GM18861 (cell line): ENCODE measurements at regions not wholly inside any gene's neighbourhood (a gene's known extent, or its start where the extent isn't known, plus 50 kb on each side); places are given as distances from the start of the nearest gene placed in this dataset.
"Not testable (repeated sequence)": the region's sequence is repeated elsewhere in the genome, so short reads cannot be mapped to it uniquely, and the experiment has no call there.

Experiments
- ATAC-seq: cut with Tn5 transposase; IDR thresholded peaks from one replicate; pipeline ENCODE4 v1.9.1; 2021; ENCODE audit not compliant: unreplicated experiment

DNA sequence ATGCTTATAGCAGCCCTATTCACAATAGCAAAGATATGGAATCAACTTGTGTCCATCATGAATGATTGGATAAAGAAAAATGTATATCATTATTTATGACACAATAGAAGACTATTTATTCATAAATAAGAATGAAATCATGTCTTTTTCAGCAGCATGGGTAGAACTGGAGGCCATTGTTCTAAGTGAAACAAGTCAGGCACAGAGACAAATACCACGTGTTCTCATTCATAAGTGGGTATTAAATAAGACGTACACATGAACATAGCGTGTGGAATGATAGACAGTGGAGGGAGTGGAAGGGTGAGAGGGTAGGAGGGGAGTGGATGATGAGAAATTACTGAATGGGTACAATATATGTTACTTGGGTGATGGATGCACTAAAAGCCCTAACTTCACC, 762.4 kb downstream of the REEP3 start:
- no peak for ATAC-seq

DNA sequence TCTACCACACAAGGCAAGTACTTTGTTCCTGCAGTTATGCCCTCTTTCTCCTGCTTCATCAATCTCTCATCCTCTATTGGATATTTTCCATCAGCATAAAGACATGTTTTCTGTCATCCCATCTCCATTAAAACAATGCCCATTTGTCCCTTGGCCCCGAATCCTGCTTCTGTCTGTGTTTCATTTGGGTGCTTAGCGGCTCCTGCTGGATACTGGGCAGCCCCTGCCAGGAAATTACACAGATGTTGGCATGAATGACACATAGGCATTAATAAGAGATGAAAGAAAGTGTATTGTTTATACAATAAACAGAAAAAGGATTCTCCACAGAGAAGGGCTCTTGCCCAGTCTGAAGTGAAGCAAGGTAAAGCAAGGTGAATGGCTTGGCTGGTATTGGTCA, 765.3 kb downstream of the REEP3 start:
- no peak for ATAC-seq

DNA sequence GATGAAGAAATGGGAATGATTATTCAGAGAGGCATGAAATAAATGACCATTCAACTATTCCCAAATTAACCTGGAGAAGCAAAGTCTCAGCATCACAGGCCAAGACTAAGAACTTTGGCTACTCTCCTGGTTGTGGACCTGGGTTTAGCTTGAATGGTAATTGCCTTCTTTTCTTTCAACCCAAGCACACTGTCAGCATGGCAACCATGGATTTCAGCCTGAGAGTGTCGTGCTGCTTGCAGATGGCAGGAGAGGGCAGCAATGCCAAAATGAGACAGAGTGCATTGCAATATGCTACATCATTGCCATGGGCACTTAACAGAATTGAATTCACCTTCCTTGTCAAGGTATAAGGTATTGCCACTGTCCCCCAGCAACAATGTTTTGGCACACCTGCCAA, 767.2 kb downstream of the REEP3 start:
- no peak for ATAC-seq

GRCh38 chr10:64303566-64303965, 782.4 kb downstream of the REEP3 start:
- ATAC-seq, result no peak

GRCh38 chr10:64306729-64307327, 785.6 kb downstream of the REEP3 start:
- no peak for ATAC-seq

GRCh38 chr10:64312876-64313275, 791.7 kb downstream of the REEP3 start:
- no peak for ATAC-seq

GRCh38 chr10:64313967-64314366, 792.8 kb downstream of the REEP3 start:
- no peak for ATAC-seq

- no peak for ATAC-seq
Observed at GRCh38 chr10:64316416-64316815, 795.2 kb downstream of the REEP3 start.

- ATAC-seq, result no peak
Observed at GRCh38 chr10:64316833-64317232, 795.6 kb downstream of the REEP3 start.

- ATAC-seq, result no peak
Observed at GRCh38 chr10:64320448-64320847, 799.2 kb downstream of the REEP3 start.

GRCh38 chr10:64329510-64329909, 808.3 kb downstream of the REEP3 start:
- no peak for ATAC-seq

DNA sequence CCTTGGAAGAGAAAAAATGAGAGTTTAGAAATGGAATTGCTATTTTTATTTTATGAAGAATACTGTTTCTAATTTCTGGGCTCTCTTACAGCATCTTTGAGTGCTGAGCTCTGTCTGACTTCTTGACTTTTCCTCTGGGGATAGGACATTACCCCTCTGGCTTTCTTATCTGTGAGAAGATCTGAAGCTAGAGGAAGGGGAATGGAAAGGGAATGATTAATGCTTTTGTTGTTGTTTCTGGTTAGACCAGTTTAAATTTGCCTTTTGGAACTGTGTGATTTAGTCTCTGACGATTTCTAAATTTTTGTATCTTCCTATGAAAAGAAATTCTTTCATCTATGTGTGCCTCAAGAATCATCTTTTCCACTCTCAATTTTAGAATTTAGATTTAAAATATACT, 811.4 kb downstream of the REEP3 start:
- no peak for ATAC-seq

GRCh38 chr10:64334084-64334483, 812.9 kb downstream of the REEP3 start:
- ATAC-seq, result no peak

- ATAC-seq, result no peak
Observed at GRCh38 chr10:64344211-64344610, 823.0 kb downstream of the REEP3 start.

GRCh38 chr10:64345856-64346255, 824.7 kb downstream of the REEP3 start:
- no peak for ATAC-seq

DNA sequence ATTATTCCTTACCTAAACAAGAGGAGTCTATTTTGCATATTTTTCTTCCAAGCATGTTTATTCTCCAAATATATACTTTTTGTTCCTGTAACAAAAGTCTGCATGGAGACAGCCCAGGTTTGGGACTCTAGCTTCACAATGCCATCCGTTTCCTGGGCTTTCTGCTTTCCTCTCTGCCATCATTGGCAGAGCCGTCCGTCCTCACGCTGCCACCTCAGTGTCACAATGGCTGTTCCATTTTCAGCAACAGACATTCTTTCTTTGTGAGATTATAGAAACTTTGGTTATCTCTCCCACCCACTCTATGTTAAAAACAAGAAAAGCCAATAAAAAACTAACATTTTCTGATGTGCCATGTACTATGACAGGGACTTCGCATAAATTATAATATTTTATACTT, 825.2 kb downstream of the REEP3 start:
- no peak for ATAC-seq

- ATAC-seq, result no peak
Observed at GRCh38 chr10:64350665-64351064, 829.5 kb downstream of the REEP3 start.

DNA sequence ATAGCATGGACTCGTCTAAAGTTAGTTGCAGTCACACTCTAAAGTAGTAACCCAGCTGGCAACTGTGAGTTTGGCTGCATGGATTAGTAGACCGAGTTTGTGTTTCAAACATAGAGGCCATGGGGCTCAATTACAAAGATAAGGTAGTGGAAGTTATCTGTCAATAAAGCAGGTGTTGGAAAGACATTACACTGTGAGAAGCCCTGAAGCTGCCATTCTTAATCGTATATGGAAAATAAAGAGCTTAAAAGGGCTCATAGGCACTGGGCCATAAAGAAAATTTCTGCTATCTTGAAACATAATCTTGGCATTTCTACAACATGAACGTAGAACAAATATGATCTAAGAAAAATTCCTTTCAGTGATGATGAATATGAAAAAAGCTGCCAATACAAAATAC, 837.7 kb downstream of the REEP3 start:
- ATAC-seq, result no peak

GRCh38 chr10:64360240-64360639, 839.0 kb downstream of the REEP3 start:
- not testable (repeated sequence) for ATAC-seq

DNA sequence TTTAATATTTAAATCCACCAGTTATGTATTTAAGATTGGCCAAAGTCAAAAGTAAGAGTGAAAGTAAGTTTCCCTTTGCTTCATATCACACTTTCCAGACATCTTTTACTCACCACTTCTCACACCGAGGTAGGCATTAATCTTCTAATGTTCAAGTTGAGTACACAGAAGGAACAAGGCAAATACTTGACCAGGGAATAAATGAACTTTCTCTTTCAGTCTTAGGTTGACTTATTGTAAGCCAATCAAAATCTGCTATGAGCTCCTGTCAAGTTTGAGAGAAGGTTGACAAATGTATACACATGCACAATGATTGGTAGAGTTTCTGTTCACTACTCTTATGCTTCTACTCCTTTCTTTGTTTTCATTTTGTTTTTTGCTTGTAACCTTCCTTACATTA, 842.5 kb downstream of the REEP3 start:
- no peak for ATAC-seq

DNA sequence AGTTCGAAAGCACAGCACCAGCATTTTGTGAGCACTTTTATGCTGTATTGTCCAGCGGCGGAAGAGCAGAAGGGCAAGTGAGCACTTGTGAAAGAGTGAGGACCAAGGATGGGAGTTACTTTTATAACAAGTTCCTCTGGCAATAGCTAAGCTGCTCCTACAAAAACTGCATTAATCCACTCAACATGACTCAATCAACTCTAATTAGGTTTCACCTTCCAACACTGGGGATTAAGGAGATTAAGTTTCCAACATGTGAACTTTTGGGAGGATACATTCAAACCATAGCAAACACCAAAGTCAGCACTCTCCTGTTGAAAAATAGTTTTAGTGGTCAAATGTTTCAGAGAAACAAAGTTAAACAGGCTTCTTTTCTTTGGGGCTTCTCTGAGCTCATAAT, 844.5 kb downstream of the REEP3 start:
- no peak for ATAC-seq

DNA sequence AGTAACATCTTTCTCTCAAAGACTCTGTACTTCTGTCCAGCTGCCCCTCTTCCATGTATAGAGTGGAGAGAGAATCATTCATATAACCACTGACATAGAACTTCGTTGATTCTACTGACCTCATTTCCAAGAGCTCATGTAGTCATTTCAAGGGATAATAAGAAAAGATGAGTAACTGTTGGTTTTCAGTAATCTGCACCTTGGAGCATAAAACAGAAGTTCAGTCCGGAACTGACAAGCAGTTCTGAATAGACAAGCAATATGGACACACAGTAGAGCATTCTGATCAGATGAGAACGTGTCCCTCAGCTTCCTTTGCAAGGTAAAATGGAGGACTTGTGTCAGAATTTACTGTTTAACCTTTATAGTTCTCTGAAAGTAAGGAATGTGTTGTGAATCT, 847.1 kb downstream of the REEP3 start:
- no peak for ATAC-seq

DNA sequence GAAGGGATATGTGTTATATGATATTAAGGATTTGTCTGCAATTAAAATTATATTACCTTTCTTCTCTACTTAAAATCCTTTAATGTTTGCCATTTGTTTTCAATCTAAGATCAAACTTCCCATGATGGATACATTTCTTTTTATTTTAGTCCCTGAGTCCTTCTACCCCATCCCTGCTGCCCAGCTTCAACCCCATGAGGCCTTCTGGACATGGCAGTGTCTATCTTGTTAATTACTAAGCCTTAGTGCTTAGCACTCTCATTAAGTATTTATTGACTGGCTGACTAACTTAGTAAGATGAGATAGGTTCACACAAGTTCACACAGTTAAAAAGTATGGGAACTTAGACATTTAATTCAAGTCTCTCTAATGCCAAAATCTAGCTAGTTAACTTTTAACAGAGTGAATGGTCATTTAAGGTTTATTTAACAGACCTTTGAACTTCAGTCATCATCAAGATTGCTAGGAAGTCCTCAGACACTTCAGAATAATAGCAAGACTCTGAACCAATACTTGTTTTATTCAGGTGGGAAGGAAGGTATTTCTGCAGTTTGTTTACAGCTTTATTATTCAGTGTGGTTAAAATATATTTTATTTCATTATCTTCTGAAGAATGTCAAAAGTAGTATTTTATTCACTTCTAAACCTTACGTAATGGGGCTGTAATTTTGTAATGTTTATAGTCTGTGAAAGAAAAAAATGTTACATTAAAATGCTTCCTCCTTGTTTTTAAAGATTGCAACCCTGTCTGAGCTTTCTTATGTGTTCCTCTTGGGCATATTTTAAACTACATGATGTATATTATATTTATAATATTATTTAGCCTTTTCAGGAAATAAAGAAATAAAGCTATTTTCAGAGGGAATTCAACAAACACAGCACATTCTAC, 848.9 kb downstream of the REEP3 start:
- ATAC-seq, result no peak
